Fibroblast of peridontal ligament (primary cell): ENCODE measurements at regions not wholly inside any gene's neighbourhood (a gene's known extent, or its start where the extent isn't known, plus 50 kb on each side); places are given as distances from the start of the nearest gene placed in this dataset.

Source experiments
- DNase-seq: peaks from one replicate; pipeline ENCODE4 v3.0.0-alpha.2; 2010; ENCODE audit errors: extremely low read depth

DNA sequence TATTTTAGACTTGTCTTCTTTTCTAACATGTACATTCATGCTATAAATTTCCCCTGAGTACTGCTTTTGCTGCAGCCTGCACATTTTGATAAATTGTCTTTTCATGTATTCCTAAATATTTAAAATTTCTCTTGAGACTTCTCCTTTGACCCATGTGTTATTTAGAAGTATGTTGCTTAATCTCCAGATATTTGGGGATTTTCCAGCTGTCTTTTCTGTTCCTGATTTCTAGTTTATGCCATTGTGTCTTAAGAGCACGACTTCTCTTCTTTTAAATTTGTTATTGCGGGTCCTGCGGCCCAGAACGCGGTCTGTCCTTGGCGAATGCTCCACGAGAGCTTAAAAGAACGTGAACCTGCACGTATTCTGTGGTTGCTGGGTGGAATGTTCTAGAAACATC, 136.4 kb downstream of the KIF26A start:
- DNase-seq, result no peak

DNA sequence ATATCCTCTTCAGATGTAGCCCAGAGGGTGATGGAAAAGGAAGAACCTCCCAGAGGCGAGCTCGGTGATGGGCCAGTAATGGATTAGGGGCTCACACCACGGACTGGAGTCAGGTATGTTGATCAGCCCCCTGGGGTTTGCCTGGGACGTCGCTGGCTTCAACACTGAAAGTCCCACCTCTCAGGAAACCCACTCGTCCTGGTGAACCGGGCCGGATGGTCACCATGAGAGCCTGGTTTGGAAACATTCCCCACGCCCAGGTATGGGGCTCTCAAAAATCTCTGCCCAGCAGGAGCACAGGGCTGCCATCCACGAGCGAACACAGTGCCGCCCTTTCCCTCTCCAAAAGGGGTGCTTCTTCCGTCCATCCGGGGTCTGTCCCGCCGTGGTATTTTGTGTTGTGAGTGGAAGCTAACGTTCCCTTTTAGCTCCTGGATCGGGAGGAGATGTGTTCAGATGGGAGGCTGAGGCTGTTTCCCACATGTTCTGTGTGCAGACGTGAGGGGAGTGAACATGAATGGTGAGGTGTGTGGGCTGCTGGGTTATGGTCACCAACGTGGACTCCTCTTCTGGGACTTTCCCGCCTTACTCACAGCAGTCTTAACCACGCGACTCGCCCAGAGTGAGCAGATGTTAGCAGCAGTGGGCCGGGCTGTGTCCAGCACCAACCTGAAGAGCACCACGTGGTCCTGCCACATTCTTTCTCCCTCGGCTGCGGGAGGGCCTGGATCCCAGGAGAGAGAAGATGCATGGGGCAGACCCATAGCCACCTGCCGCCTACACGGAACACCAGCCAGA, 139.2 kb downstream of the KIF26A start:
- DNase-seq, result no peak

DNA sequence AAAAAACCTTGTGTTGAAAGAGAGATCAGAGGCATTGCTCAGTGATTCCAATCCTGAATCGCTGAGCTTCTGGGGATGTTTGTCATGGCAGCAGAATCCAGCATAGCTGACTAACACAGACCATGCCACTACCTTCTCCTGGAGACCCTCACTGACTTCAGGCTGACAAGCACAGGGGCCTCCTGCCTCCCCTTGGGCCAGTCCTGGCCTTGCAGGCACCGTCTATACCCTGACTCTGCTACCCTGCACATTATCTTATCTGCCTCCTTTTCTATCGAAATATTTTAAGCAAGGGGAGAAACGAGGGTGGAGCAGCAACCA, 139.8 kb downstream of the KIF26A start:
- DNase-seq, result no peak

DNA sequence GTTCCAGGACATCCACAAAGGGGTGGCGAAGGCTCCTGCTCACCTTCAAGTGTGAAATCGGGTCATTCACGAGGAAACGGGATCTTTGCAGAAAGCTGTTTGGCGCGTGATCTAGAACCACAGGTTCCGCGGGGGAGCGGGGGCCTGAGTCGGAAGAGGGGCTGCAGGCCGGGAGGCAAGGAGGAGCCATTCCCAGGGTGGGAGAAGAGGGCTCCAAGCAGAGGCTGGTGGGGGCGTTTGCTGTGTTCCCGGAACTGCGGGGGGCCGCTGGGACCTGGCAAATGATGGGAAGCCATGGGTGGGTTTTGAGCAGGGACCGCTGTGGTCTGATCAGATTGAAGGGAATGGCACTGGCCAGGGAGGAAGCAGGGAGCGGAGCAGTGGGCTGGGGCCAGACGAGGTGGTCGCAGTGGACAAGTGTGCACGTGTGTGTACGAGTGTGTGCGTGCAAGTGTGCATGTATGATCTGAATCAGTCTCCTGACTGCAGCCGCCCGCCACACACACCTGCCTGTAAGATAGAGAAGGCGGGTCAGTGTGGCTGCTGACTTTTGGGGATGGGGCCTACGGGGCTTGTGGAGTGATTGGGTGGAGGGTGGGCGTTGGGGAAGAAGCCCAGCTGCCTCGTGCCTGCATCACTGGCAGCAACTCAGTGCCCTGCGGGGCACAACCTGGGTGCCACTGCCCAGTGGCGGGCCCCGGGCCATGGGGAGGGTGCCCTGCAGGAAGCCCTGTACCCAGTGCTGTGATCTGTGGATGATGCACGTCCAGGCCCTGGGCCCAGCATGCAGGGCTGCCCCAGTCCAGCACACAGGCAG, 141.9 kb downstream of the KIF26A start:
- DNase-seq, result no peak

DNA sequence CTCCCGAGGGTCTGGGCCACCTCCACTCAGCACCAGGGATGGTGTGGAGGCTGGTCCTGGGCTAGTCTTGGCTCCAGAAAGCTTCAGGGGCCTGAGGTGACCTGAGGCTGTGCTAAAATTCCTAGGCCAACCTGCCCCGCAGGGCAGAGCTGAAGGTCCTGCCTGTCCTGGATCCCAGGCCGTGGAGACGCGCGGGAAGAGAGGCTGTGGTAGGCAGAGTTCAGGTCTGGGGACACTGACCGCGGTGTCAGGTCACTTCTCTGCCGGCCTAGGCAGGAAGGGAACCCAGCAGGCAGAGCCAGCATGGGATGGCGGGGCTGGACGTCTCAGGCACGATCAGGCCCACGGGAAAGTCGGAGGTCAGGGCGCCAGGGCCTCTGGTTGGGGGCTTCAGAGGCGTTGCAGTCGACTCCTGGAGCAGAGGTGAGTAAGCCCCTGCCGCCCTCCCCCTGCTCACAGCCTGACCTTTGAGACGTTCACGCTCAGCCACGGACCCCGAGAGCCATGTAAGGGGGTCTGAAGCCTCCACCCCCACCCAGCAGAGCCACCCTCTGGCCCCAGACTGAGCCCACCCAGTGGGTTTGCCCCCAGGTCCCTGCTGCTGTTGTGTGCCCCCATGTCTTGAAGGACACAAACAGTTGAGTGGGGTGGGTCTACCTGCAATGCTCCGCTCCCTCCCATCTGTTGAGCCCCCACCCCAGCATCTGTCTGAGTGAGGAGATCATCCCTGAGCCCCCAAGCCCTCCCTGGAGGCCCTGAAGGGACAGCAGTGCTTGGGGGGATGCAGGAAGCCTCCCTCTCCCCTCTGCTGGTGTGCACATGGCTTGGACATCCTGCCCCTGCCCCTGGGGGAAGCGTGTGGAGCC, 142.7 kb downstream of the KIF26A start:
- DNase-seq, result no peak

DNA sequence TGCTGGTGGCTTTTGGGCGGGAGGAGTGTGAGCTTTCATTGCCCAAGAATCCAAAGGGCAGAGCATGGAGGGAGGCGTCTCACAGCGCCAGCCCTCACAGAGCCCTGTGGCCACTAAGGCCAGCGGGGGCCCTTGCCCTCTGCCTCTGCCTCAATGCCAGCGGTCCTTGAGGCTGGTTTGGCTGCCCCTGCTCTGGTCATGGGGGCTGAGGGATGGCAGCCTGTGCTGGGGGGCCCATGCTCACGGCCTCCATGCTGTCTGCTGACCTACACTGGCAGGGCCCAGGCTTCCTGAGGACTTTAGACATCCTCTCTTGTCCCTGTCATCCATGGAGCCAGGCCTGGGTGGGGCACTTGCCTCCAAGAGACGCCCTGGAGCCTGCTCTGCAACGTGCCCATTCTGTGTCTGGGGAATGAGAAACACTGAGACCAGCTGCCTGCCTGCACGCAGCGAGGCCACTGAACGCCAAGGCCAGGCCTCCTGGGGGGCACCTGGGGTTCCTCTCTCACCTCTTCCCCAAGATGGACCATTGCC, 143.4 kb downstream of the KIF26A start:
- DNase-seq, result no peak

DNA sequence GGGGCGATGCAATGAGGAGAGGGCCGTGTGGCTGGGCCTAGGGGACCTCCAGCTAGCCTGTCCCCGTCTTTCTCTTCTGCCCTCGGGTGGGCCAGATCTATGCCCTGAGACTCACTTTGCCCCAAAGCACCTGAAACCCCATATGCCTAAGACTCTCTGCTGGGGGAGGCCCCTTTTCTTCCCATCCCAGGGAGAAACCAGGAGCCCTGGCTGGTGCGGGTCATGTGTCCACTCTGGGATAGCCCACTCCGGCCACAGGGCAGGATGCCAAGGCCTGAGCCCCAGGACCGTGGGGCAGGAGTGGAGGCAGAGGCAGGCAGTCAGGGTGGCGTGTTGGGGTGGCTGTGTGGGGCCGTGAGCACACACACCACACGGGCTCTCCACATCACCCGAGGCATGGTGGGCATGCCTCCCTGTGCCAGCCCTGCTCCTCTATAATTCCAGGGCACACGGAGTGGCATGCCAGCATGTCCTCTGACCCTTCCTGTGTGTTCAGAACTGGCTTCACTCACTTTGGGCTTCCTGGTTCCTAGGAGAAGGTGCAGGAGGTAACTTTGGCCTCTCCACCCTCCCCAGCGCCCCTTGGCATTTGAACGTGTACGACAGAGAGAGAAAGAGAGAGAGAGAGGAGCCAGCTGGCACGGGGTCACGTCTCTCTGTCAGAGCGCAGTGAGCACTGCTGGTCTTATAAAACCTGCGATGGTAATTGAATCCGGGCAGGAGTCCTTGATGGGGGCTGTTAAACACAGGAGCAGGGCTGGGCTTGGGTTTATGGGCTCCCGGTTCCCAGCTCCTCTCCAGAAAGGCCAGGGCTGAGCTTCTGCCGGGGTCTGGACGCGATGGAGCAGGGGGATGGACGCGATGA, 144.2 kb downstream of the KIF26A start:
- no peak for DNase-seq

DNA sequence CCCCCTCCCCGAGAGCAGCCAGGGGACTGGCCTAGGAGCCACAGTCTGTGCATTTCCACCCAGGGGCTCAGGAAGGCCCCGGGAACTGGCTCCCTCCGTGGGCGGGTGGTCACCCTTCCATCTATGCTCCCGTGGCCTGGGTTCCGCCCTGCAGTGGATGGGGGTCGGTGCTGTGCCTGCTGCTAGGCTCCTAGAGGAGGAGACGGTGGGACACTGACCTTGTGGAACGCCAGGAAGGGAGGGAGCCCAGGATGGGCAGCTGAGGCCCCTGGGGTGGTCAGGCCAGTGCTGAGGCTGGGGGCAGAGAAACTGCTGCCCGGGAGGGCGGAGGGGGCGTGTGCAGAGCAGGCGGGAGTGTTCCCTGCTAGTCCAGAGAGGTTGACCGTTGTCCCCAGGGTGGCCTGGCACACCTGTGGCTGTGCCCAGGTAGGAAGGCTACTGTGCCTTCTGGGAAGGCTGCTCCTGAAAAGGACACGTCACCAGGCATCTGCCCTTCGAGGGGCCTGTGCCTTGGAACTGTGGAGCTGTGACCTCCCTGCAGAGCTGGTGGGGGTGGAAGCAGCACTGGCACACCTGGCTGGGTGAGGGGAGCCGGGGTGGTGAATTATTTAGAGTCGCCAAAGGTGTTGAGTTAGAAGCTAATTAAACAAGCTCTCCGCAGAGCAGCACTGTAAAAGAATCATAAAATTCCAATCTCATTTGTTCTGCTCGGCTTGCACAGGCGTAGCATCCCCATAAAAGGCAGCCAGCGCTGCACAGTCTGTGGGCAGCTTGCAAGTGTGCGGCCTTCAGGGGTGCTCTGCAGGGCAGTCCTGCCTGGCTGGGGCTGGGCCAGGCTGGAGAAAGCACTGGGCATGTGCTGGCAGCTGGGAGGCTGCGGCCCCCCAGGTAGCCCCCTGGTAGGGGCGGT, 145.1 kb downstream of the KIF26A start:
- DNase-seq, result no peak

DNA sequence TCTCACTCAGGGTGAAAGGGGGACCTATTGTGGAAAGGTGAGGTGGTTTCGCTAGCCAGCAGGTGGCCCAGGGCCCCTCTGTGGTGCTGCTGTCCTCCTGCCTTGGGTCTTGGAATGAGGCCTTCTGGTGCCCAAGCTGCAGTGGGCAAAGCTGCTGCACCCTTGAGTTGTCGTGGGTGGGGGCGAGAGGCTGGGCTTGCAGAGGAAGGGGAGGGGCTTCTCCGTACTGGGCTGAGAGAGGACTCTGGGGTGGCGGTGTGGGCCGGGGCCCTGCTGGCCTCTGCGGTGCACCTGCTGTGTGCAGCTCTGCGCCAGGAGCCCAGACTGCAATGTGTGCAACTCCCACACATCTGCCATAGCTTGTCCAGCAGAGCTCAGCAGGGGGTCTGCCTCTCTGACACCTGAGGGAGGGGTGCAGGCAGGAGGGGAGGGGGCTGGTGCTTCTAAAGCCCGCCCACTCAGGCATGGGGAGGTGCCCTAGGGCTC, 145.8 kb downstream of the KIF26A start:
- DNase-seq, result no peak

DNA sequence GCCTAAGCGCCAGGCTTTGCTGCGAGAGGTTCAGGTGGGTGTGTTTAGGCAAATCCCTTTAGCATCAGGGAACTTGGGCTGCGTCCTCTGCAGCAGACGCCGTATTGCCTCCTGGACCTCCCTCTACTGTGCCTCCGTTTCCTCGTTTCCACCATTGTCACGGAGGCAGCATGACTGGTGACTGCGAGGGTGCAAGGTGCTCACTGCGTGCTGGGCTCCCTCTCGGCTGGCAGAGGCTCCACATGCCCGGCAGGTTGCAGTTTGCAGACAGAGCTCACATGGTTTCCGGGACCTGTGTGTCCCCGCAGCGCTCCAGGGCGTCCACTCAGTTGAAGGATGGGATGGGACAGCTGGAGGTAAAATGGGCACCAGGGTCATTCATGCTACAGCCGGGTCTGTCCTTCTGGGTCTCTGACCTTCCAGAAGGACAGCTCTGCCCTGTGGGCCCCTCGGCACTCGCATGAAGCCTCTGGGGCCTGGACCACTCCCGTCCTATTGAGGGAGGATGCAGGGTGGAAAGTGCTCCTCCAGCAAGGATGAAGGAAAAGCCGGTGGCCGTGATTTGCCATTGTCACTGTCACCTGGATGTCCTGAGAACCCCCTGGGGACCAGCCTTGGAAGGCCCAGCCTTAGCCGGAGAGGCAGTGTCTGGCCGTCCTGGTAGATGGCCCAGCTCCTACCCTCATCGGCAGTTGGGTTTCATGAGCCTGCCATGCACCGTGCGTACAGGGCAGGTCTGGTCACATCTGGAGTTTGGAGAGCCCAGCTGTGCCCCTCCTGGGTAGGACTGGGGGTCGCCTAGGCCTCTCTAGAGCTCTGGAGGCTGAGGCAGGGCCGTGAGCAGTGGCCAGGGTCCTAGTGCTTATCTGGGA, 146.5 kb downstream of the KIF26A start:
- no peak for DNase-seq

DNA sequence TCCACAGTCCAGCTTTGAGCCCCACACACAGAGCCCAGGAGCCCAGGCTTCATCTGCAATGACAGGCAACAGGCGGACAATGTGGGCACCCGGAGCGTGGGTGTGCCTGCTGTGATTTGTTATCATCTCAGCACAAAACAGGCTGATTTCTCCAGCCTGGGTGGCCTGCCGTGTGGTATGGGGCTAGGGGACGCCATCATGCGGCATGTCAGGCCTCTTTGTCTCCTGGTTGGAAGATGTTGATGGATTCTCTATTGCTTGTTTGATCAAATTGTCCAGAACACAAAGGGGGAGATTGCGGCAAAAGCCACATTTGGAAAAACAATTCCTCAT, 147.1 kb downstream of the KIF26A start:
- no peak for DNase-seq

DNA sequence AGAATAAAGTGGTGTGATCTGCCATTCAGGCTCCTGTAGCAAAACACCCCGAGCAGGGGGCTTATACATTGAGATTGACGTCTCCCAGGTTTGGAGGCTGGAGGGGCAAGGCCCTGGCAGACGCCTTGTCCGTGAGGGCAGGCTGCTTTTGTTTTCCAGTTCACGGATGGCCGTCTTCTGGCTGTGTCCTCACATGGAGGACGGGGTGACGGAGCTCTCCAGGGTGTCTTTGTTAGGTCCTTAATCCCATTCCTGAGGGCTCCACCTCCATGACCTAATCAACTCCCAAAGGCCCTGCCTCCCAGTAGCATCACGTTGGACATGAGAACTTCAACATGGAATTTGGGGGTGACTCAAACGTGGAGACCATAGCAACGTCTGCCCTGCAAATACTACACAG, 147.7 kb downstream of the KIF26A start:
- no peak for DNase-seq

DNA sequence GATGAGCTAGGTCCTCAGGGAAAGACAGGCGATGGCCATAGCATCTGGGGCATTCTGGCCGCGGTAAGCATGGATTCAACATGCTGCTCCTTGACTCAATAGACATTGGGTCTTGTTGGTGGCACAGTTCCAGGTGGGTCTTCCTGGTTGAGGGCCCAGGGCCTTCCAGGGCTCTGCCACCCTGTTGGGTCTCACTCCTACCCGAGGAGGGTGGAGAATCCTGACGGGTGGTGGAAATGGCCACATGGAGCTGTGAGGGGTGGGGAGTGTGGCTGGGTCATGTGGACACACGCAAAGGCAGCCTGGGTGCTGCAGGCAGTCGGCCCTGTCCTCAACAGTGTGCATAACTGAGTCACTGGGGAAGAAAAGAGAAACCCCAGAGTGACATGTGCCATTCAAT, 148.1 kb downstream of the KIF26A start:
- DNase-seq, result no peak

DNA sequence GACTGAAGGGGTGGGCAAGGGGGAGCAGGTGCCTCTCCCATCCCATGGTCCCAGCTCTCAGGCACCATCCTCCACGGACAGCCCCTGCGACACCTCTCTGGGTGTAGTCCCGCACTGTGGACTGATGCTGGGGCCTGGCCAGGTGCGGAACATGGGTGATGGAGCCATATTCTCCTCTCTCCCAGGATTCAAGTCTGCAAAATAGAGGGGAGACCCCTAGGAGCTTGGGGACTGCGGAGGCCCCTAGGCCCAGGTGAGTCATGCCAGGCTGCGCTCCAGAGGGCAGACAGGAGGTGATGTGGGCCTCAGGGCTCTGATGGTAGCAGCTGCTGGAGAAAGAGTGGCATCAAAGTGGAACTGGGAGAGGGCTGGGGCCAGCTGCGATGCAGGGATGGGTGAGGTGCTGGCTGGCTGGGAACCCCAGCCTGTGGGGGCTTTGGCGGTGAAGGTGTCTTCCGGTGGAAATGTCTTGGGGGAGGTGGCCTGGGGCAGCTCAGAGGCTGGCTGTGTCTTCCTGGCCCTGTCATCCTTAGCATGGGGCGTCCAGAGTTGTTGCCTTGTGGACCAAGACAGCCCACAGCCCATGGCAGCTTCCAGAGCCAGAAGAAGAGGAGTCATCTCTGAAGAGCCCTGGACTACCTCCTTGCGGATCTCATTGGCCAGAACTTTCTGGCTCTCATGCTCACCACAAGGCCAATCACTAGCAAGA, 149.1 kb downstream of the KIF26A start:
- no peak for DNase-seq

DNA sequence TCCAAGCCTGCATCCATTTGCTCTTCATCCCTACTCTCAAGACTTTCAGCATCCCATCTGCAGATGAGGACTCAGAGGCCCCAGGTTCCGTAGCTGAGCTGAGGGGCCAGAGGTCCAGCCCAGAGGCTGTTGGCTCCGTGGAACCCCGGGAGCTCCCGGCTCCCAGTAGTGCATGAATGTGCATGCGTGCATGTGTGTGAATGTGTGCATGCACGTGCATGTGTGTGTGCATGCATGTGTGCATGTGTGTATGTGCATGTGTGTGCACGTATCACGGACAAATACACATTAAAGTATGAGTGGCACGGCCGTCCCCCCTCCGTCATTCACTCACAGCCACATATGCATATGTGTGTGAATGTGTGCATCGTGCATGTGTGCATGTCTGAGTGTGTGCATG, 149.9 kb downstream of the KIF26A start:
- DNase-seq, result no peak

DNA sequence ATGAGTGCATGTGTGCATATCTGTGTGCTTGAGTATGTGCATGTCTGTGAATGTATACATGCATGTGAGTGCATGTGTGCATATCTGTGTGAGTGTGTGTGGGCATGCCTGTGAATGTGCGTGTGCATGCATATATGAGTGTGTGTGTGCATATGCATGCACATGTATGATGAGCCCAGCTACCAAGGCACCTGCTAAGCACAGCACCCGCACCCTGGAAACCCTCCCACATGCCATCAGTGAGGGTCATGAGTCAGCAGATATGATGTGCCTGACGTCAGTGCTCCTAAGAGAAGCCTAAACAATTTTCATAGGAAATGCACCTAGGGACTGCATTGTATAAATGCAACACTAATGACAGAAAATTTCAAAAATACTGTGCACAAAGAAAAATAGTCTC, 151.1 kb downstream of the KIF26A start:
- DNase-seq, result no peak

DNA sequence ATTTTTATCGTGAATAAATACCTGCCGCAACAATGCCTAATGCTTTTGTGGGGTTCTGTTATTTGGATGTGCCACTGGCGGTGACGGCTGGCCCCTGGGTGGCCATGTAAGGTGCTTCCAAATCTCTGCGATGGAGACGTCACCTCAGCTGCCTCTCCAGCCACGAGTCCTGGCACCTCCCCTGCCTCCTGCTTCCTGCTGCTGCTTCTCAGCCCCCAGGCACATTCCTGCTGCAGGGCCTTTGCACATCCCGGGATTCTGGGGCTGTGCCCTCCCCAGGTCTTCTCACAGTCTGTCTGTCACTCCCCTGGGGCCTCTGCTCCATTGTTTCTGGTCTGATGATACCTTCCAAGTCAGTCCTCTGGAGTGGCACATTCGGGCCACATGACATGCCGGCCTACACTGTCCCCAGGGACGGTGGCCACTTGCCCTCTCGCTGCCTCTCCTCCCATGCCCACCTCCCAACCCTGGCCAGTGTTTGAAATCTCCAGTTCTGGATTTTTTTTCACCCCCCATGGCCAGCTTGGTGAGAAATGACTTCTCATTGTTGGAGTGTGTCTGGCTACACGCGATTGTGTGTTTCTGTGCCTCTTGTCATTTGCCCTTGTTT, 151.8 kb downstream of the KIF26A start:
- DNase-seq, result no peak

DNA sequence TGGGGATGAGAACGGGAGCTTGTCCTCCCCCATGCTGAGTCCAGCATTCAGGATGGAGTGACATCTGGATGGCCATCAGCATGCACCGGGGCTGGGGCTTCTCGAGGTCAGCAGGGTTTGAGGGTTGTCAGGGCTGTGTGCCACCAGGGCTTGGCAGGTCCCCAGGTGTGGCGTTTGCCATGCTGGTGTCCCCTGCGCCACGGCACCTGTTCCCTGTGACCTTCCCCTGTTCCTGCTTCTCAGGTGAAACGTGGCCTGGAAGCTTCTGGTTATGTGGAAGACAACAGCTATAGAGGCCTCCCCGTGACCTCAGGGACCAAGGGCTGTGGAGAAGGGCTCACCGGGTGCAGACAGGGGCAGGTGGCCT, 152.4 kb downstream of the KIF26A start:
- DNase-seq, result no peak
